Transverse colon (tissue), 4 donors: ENCODE measurements at regions not wholly inside any gene's neighbourhood (a gene's known extent, or its start where the extent isn't known, plus 50 kb on each side); places are given as distances from the start of the nearest gene placed in this dataset.

ENCODE experiments used
- EP300 ChIP-seq: sonication (generic); formaldehyde crosslinking; IDR thresholded peaks from one replicate; pipeline ENCODE4 v1.6.1; 2017; ENCODE audit warnings: antibody characterized with exemption, low read depth
- POLR2A ChIP-seq: fragments of 450-650 bp; IDR thresholded peaks from one replicate; pipeline ENCODE4 v1.6.1; 2016; ENCODE audit warnings: antibody characterized with exemption, mild to moderate bottlenecking, moderate library complexity
- POLR2AphosphoS5 ChIP-seq, 3 donors: sonication (generic); formaldehyde crosslinking; IDR thresholded peaks; one replicate each; pipeline ENCODE4 v1.6.1; 2016; ENCODE audit warnings: antibody characterized with exemption in 3 of 3
- TF ChIP-seq, protein P1 (sequence below), 5 experiments: fragments of 200-600 bp in 3 of 5; fragments of 450-650 bp in 2 of 5; sonication (generic) in 3 of 5; IDR thresholded peaks; 1 replicate in 2 of 5; 2 replicates in 3 of 5; pipeline ENCODE4 v1.5.1; 2016 to 2017; ENCODE audit warnings: antibody characterized with exemption in 5 of 5, inconsistent platforms in 3 of 5, mild to moderate bottlenecking in 2 of 5, moderate library complexity in 1 of 5

DNA sequence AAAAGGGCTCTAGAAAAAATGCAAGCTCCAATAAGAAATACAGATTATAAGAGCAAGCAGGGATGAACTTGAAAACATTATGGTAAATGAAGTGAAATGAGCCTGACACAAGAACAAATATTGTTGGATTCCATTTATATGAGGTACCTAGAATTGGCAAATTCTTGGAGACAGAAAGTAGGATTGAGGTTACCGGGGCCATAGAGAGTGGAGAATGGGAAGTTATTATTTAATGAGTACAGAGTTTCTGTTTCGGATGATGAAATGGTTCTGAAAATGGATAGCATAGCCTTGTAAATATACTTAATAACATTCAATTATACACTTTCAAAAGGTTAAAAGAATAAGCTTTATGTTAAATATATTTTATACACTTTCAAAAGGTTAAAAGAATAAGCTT, 75.6 kb upstream of the SLC12A2 start:
- TF ChIP-seq, protein P1, sequence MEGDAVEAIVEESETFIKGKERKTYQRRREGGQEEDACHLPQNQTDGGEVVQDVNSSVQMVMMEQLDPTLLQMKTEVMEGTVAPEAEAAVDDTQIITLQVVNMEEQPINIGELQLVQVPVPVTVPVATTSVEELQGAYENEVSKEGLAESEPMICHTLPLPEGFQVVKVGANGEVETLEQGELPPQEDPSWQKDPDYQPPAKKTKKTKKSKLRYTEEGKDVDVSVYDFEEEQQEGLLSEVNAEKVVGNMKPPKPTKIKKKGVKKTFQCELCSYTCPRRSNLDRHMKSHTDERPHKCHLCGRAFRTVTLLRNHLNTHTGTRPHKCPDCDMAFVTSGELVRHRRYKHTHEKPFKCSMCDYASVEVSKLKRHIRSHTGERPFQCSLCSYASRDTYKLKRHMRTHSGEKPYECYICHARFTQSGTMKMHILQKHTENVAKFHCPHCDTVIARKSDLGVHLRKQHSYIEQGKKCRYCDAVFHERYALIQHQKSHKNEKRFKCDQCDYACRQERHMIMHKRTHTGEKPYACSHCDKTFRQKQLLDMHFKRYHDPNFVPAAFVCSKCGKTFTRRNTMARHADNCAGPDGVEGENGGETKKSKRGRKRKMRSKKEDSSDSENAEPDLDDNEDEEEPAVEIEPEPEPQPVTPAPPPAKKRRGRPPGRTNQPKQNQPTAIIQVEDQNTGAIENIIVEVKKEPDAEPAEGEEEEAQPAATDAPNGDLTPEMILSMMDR (IDR thresholded peaks at IDR 0.05), result no peak
- TF ChIP-seq POLR2A, result no peak
- TF ChIP-seq POLR2AphosphoS5 (IDR thresholded peaks at IDR 0.05), result no peak
- TF ChIP-seq EP300, result no peak
